ENCODE measurements at regions not wholly inside any gene's neighbourhood (a gene's known extent, or its start where the extent isn't known, plus 50 kb on each side); places are given as distances from the start of the nearest gene placed in this dataset.
"Not testable (repeated sequence)": the region's sequence is repeated elsewhere in the genome, so short reads cannot be mapped to it uniquely, and the experiment has no call there.

GRCh38 chr7:8938044-8938805, 504.8 kb downstream of the NXPH1 start:
- no peak for DNase-seq

DNA sequence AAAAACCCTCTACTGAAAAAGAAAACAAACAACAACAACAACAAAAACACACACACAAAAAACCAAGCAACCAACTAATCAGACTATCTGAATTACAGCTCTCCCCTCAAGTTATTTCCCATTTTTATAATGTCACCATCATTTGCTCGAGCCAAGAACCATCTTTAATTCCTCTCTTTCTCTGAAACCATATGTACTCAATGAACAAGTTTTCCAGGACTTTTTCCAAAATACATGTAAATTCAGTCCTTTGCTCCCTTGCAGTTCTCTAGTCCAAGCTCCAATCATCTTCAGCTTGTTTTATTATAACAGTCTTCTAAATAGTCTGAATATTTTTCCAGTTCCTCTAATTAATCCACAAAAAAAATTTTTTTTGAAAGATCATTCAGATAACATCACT, 506.0 kb downstream of the NXPH1 start:
- DNase-seq: no peak

GRCh38 chr7:8963722-8964121, 530.3 kb downstream of the NXPH1 start:
- DNase-seq: no peak

- DNase-seq: no peak
These were observed 531.8 kb downstream of the NXPH1 start for GRCh38 chr7:8965177-8965576.

DNA sequence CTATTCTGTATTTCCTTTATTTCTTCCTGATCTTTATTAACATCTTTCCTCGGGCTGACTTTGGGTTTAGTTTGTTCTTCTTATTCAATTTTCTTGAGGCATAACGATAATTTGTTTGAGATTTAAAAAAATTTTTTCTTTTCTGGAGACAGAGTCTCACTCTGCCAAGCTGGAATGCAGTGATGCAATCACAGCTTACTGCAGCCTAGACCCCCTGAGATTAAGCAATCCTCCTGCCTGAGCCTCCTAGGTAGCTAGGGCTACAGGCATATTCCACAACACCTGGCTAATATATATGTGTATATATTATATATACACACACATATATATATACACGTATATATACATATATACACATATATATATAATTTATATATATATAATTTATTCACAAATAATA, 540.2 kb downstream of the NXPH1 start:
- DNase-seq: no peak

DNA sequence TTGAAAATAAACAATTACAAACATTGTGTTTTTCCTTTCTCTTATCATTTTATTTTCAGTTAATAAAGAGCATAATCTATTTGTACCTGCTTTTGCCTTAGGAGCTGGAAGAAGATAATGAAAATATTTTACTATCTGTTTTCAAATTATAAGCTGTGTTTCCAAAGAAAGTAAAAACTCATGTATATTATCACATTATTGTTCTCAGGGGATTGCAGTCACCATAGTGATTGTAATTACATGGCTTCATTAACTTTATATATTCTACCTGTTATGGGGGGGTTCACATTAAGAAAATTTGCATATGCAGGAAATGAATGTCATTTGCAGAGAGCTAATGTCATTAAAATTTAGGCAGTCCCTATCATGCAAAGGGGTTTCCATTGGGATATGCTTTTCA, 542.3 kb downstream of the NXPH1 start:
- no peak for DNase-seq

DNA sequence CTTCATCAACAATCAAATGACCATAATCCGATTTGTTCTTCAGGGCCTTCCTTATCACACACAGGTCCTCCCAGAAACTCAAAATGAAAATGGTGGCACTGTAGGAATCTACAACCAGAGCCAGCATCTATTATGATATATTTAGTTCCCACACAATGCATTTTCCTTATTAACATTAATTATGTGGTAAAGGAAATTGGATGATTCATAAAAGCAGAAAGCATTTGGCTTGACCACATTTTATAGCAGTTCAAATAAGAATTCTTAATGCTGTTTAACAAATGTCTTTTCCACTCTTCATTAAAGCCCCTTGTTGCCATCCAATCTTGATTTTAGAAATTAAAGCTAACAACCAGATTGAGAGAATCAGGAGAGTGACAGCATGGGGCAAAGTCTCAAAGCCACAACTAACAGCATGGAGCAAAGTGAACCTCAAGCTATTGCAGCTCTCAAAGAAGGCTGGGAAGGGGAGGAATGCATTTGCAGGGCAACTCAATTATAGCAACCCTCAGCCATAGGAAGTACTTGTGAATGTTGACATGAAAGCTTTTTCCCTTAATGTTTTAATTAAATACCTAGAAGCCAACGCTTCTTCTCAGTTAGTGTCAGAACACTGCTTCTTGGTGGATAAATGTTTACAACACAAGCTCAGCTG, 549.1 kb downstream of the NXPH1 start:
- no peak for DNase-seq

DNA sequence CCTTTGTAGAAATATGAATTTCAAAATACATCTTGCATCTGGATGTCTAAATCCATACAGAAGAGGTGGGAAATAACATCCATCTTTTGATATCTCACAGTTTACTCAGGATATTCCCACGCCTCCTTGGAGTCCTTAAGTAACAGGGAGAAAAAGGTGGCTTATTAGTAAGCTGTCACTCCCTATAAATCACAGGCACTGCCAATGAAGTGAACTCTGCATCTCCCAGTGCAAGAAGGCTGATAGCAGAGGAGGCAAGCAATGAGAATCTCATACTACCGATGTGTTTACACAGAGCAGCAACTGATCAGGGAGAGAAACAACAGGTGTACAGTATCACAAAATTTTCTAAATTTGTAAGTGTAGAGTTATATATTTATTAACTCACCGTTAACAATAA, 551.8 kb downstream of the NXPH1 start:
- no peak for DNase-seq

DNA sequence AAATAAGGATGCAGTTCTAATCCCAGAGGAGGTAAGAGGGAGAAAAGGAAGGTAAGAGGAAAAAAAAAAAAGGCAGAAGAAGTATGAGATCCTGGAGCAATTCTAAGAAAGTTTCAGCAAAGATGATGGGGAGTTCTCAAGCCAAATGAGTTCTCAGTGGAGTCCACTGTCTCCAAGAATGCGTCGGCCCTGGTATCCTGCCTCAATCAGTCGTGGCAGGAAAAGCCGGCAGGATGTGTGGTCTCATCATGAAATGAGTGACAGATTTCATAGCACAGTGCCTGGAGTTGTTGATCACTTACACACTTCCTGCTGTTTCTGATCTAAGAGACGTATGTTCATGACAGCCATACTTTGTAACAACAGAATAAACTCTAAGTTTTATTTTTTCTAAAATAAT, 554.9 kb downstream of the NXPH1 start:
- DNase-seq: no peak

- DNase-seq: no peak
These were observed 557.8 kb downstream of the NXPH1 start for GRCh38 chr7:8991159-8991558.

- no peak for DNase-seq
These were observed 565.4 kb downstream of the NXPH1 start for GRCh38 chr7:8998762-8999161.

GRCh38 chr7:9013940-9014339, 580.5 kb downstream of the NXPH1 start:
- DNase-seq: no peak

DNA sequence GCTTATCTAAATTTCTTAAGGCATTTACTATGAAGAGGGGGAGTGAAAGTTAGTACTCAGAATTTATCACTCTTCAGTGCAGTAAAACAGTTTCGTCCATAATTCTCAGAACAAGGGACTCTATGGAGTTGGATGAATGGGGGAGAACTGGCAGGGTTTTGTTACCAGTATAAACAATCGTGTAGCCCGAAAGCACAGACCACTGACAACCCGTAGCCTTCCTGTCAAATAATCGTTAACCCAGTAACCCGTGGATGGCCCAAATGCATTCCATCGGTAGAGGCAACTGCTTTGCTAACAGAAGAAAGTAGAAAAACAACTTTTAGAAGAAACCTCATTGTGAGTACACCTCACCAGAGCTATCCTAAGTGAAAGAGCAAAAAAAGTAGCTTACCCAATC, 583.9 kb downstream of the NXPH1 start:
- no peak for DNase-seq

DNA sequence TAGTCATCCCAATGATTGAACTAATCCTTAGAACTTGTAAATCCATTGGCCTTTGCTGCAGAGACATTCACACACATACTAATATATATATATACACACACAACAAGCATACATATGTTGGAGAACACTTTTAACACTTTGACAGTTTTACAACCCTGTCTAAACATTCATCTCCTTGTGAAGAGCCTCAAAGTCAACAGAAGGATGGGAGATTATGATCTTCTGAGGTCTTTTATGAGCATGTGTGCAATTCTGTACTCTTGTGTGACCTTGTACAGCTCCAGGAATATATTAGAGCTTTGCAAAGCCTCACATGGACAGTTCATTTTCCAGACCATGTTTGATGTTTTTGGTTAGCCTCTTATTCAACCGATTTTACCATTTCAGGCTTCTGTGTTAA, 589.0 kb downstream of the NXPH1 start:
- no peak for DNase-seq

GRCh38 chr7:9023675-9024294, 590.4 kb downstream of the NXPH1 start:
- DNase-seq: no peak

DNA sequence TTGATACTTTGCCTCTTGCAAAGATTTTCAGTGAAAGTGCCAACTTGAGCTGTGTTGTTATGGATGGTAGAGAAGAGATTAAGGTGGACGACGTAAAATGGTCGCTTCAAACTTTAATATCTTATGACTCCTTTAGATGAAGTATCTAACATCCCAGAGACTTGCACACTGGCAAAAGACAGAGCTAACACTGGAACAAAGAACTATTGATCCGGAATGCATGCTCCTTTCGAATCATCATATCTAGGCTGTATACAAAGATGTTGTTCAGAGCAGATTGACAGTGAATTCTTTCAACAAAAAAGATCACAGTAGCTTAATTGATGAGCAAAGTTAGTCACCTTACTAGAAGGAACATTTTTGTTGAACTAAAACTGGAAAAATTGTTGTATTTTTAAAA, 592.7 kb downstream of the NXPH1 start:
- DNase-seq: no peak

- no peak for DNase-seq
These were observed 594.6 kb downstream of the NXPH1 start for GRCh38 chr7:9028012-9028411.

DNA sequence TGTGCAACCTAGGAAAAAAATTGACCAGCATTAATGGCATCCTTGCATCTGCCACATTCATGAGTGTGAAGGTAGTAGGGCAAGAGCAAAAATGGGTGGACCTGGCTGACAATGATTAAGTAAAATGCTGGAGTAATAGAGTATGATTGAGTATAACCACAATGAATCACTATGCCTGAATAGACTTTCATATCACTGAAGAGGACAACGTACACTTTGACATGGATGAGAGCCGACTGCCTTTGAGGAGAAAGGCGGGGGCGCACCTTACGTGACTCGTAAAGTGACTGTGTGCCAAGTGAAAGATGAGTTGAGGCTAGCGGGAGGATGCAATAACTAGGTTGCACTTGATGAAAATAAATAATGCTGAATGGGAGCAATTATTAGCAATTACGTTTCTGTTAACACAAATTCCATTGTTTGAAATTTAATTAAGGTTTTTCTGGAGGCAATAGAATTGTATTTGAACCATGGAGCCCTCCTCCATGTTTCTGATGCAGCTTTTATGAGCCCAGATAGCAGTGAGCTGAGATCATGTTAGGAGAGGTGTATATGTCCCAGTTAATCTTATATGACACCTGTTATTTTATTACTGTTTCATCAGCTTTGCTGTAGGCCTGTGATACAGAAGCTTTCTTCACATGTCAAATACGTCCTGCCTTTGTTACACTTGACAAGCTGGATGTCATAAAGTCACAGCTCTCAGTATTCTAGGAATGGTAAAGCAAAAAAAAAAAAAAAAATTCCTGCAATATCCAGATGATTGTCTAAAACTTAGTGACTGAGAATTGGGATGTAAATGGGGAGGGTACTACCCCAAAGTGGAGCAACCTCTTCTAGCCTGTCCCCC, 596.5 kb downstream of the NXPH1 start:
- no peak for DNase-seq

DNA sequence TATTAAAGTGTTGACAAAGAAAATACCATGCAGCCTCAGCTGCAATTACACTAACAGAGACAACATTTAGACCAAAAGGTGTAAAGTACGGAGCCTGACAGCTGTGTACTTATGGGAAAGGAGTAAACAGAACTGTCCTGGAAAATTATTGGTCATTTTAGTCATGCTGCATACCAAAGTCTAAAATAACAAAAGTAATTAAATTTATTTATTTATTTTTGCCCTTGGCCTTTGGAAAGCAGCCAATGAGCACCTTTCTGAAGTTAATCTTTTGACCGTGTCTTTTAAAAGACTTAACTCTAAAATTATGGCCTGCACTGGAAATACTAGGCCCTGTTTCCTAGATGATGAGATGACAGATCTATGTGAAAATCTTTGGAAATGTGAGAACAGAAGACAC, 597.6 kb downstream of the NXPH1 start:
- no peak for DNase-seq

DNA sequence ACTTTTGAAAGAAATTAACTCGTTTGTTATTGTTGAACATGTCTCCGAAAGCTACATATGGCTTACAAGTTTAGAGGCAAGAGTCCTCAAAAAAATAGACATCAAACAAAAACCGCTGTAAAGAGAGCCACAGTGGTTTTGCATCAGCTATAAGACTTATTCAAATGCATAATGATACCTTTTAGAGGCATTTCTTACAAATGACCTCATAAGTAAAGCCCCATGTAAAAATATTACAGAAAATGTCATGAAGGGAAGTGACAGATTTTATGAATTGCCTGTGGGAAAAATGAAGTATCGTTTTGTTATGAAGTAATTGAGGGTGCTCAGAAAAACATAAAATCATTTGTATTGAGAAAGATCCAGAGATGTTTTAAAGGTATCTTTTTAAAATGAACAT, 598.0 kb downstream of the NXPH1 start:
- DNase-seq: no peak

GRCh38 chr7:9036080-9036479, 602.7 kb downstream of the NXPH1 start:
- no peak for DNase-seq

- DNase-seq: no peak
These were observed 637.9 kb downstream of the NXPH1 start for GRCh38 chr7:9071160-9071762.

GRCh38 chr7:9075774-9076173, 642.4 kb downstream of the NXPH1 start:
- DNase-seq: not testable (repeated sequence)

Data from right forelimb (tissue), 1 donor.